HG03060 (cell line): ENCODE measurements at regions not wholly inside any gene's neighbourhood (a gene's known extent, or its start where the extent isn't known, plus 50 kb on each side); places are given as distances from the start of the nearest gene placed in this dataset.
A peak's percentile ranks its signal among the peaks of the same experiment; 100 is the strongest.
"Not testable (repeated sequence)": the region's sequence is repeated elsewhere in the genome, so short reads cannot be mapped to it uniquely, and the experiment has no call there.

Source experiments
- ATAC-seq: cut with Tn5 transposase; IDR thresholded peaks from one replicate; pipeline ENCODE4 v1.9.1; 2021; ENCODE audit warnings: low read depth, moderate number of reproducible peaks; ENCODE audit not compliant: unreplicated experiment

DNA sequence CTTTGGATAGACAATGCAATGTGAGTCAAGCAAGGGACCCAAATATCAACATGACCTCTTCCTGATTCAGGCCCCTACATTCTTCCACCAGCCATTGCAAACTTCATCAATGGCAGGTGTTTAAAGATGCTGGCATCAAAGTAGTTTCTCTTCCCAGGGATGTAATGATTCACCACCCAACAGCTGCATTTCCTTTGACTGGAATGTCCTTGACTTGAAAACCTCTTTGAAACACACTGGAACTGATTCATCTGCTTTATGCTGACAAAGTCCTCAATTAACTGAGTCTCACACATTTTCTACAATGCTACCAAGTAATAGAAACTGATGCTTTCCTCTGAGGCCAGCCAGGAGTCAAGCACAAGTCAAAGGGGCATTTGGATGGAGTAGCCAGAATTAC lies 385.5 kb downstream of the GBE1 start:
- no peak for ATAC-seq

DNA sequence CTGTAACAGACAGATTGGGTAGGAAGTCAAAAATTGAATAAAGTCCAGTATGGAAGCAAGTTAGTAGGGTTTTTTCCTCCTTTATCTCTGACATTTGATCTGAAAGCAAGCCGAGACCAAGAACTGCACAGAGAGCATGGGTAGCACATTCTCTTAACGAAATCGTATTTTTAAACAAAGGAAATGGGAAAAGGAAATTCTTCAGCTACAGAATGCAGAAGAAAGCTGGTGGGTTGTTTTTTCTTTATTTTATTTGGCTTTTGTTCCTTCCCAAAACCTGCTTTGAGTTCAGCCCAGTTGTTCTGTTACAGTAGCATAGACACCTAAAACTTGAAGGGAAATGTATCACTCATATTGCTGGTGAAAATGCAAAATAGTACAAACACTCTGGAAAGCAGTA lies 397.0 kb downstream of the GBE1 start:
- no peak for ATAC-seq

DNA sequence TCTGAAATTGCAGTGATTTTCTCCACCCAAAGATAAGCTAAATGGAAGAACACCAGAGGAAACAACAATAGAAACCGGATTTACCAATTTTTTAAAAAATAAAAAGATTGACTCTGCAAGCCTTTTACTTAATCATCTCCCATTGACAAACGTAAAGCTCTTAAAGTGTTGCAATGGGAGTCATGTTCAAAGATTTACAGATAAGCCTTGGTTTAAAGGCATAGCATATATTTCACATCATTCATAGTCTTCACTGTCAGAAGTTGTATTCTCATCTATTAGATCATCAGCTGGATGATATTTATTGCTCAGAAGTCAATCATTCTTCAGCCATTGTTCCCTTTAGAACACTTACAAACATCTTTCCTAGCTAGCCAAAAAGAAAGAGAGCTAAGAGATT lies 397.6 kb downstream of the GBE1 start:
- no peak for ATAC-seq

DNA sequence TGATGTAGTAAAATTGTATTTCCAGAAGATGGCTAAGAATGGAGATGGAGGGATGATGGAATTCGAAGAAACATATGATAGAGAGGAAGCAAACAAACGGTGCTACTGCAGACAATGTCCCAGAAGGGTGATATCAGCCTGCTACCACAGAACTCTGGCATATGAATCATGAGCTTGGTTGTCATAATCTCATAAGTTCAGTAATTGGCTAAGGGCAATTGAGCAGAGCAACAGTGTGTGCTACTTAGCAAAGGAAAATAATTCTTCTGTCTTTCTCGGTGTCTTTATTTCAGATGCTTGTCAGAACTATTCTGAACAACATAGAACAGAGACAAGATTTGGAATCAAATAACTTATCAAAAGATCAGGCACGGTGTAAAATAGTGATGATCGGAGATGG lies 407.3 kb downstream of the GBE1 start:
- ATAC-seq, result no peak

DNA sequence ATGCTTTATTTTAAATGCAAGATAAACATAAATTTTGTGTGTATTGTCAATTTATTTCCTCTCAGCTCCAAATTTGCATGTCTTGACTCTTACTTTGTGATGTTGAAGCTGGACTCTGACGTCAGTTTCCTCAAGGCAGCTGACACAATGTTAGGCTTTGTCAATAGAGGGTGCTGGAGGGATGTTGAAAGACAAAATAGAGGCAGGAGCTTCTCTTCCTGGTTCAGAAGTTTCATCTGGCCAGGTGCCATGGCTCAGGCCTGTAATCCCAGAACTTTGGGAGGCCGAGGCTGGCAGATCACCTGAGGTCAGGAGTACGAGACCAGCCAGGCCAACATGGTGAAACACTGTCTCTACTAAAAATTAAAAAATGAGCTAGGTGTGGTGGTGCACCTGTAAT lies 408.6 kb downstream of the GBE1 start:
- ATAC-seq, result no peak

DNA sequence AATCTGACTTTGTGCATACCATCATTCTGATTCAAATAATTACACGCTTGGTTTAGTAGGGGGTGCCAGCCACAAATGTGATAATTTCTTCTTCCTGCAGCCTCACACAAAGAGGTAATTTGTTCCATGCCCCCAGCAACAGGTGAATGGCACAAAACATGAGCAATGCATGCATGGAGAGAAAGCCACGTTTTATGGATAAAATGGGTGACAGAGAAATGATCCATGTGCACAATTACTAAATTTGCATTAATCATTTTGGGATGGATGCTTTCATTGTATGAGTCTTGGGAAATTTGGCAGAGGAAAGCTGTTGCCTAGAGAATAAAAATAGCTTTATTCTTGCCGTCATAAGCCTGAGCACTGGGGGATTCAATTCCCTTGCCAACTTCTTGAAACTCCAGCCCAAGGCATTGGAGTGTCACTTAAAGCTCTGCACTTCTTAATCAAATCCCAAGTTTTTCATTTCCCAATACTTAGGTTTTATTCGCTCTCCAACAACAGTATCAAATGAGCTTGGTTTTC lies 411.6 kb downstream of the GBE1 start:
- no peak for ATAC-seq

DNA sequence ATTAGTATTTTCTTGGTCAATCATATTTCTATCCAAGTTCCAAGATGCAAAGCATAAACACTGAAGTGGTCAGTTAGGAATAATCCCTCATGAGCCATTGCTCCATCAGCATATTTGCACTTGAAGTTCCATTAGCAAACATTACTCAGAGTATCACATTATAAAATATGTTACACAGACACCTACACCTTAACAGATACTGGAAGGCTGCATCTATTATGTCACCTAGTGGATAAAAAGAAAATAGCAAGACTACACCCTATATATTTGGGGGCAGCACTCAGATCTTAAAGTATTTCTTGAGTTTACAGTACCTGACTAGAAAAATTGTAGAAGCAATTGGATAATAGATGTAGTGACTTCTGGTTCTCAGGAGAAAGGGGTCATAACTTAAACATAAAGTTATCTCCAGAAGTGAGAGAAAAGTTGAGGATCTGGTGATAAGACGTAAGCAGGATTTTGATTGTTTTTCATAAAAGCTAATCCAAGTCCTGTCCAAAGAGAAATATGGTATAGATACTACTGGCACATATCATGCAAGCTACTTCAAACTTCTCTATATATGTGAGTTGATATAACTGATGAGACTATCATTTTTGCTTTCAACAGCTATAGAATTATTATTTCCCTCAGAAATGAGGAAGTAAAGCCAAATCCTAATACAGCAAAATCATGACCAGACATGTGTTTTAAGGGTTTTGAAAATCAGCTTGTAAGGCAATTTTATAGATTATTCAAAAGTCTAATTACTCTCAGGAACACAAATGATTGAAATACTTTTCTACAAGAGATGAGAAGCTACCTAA lies 422.2 kb downstream of the GBE1 start:
- peak; percentile 86 for ATAC-seq

DNA sequence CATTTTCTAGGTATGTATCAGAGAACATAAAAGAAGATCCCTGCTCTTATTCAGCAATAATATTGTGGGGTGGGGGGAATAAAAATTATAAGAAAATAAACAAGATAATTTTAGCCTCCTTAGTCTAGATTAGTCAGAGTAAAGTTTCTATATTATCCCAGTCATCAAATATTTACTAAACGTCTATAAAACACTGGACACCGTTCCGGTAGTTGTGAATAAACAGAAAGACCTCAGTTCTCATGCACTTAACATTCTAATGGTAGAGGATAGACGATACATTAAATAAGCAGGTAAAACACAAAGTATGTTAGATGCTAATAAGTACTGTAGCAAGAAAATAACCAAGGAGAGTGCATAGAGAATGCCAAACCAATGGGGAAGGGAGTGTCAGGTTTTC lies 425.0 kb downstream of the GBE1 start:
- no peak for ATAC-seq

DNA sequence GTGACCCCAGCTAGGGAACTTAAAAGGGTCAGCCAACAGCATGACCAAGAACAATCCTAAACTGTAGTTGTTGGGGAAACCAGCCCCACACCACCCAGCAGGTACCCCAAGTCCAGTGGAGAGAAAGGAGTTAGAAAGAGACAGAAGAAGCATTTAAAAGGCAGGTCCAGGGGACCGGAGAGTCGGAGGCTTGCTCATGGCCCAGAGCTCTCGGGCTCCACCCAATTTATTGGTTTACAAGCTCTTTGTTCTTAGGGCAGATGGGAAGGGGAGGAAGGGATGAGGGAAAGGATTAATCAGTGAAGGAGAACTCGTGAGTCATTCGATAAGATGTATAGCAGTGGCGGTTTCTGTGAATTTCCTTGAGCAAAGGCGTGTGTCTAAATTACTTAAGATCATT lies 431.6 kb downstream of the GBE1 start:
- ATAC-seq, result not testable (repeated sequence)

DNA sequence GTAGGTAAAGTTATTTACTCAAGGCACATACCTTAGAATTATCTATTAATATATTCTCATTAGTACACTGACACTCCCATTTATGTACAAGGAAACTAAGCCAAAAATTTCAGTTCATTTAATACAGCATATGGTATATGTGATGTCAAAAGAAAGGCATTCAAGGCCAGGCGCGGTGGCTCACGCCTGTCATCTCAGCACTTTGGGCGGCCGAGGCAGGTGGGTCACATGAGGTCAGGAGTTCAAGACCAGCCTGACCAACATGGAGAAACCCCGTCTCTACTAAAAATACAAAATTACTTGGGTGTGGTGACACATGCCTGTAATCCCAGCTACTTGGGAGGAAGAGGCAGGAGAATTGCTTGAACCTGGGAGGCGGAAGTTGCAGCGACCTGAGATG lies 435.2 kb downstream of the GBE1 start:
- ATAC-seq, result no peak

DNA sequence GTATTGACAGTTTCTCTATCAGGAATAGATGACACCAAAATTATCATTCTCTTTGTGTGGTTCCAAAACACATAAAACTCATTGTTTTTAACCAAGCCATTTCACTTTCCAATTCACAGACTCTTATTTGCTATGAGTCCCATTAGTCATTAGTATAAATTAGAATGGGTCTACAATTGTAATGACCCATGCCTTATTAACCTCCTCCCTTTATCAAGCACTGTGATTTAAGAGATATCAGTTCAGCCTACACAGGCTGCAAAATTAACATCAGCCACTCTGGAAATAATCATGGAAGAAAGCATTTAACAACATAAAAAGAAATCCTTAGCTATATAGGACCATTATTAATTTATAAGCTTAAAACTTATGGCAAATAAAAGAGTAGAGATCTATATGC lies 440.6 kb downstream of the GBE1 start:
- ATAC-seq, result no peak

DNA sequence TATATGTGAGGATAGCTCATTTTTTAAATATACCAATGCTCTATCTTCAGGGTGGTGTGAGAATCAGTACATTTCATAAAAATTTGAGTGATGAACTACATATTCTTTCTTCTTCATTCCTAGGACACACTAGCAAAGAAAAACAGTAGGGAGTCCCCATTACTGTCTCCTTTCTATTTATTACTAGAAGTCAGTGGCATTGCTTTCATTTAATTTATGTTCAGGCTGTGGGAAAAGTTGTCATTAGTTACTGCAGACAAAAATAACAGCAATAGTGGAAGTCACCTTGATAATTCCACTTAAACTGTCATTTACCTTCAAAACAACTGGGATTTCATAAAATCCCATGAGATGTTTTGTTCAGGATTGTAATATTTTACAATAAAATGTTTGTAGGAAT lies 446.4 kb downstream of the GBE1 start:
- ATAC-seq, result no peak

DNA sequence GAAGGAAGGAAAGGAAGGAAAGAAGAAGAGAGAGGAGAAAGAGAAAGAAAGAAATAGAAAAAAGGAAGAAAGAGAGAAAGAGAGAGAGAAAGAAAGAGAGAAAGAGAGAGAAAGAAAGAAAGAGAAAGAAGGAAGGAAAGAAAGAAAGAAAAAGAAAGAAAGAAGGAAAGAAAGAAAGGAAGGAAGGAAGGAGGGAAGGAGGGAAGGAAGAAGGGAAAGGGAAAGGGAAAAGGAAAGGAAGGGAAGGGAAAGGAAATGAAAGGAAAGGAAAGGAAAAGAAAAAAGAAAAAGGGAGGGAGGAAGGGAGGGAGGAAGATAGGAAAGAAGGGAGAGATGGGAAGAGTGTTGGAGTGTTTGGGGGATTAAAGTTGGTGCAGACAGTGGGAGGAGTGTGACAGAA lies 450.1 kb downstream of the GBE1 start:
- ATAC-seq, result no peak

DNA sequence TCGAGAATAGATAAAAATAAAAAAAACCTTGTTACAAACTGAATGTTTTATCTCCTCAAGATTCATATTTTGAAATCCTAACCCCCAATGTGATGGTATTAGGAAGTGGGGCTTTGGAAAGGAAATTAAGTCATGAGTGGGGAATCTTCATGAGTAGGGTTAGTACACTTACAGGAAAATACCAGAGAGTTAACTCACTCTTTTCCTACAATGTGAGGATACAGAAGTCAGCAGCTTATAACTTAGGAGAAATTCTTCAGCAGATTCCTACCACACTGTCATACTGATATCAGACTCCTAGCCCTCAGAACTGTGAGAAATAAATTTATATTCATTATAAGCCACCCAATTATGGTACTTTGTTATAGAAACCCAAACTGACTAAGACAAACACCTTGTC lies 453.1 kb downstream of the GBE1 start:
- no peak for ATAC-seq

DNA sequence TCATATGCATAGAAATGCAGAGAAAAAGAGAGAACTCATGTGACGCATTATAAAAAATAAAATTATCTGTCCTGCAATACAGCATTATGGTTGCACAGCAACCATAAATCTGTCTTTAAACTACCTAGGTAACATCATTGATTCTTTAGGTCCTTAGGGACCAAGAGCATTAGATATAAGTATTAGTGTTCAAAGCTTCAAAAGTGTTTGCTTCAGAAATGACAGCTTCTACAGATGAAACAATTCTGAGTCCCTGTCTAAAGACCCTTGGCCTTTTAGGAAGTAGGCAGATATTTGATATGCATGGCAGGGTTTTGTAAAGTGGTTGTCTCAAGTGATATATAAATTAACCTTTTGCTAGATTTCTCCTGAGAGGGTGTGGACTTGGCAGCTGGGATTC lies 454.2 kb downstream of the GBE1 start:
- no peak for ATAC-seq

DNA sequence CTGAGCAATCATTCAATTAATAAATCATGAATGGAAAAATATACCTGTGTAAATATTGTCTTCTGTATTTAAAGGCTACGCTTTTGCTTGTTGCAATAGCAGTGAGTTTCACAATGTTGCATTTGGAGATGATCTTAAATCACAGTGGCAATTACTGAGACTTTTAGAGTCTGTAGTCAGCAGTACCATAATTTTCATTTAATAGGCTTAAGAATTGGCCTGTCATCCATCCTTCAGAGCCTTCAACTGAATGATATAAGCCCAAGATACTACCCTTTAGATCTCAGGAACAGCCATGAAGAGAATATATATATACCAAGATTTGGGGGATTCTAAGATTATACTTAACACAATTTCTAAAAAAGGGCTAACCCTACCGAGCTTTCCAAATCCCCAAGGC lies 458.1 kb downstream of the GBE1 start:
- no peak for ATAC-seq

DNA sequence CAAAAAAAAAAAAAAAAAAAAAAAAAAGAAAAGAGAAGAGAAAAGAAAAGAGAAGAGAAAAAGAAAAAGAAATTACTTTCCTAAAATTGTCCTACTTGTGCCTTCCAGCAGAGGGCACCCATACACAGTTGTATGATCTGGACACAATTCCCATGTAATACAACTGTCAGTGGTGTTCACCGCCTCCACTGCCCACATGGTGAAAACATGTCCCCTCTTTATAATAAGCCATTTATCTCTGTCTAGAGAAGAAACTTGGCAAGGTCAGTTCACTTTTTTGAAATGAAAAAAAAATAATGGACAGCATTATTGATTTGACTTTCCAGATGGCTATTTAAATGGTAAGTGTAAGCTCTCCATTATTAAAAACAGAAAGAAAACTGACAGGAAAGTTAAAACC lies 459.4 kb downstream of the GBE1 start:
- peak; percentile 75 for ATAC-seq

DNA sequence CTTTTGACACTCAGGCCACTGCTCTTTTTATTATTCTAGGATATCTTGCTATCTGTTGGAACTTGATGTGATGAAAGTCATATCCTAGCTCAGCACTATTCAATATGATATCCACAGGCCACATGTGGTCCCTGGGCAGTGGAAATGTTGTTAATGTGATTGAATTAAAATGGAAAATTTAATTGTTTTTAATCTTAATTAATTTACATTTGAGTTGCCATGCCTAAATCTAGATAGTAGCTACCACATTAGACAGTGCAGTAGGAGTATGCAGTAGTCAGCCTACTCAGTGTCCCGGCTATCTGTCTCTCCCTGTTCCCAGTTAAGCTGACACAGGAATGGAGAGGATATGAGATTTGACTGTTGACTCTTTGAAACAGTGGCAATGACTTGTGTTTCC lies 460.2 kb downstream of the GBE1 start:
- ATAC-seq, result no peak

DNA sequence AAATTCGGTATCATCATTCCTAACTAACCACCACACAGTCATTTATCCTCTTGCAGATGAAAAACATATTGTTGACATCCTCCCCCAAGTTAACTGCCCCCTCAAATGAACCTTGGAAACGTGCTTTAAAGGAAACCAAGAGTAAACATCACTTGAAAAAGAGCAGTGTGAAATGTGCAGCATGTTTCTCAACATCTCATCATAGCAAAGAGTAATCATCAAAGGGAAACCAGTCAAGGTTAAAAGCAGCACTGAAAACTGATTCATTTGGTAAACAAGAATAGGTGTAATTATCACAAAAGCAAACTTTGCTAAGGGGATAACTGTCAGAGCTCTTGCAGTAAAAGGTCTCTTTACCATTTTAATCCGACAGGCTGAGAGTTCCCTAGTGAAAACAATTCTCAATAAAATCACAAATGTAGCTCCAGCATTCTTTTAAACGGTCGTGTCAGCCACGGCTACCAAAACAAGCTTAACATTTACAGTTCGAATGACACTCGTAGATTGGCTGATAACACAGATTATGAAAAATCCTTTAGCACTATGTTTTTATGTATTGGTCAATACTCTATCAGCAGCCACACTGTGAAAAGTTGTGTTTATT lies 461.0 kb downstream of the GBE1 start:
- ATAC-seq, result no peak

DNA sequence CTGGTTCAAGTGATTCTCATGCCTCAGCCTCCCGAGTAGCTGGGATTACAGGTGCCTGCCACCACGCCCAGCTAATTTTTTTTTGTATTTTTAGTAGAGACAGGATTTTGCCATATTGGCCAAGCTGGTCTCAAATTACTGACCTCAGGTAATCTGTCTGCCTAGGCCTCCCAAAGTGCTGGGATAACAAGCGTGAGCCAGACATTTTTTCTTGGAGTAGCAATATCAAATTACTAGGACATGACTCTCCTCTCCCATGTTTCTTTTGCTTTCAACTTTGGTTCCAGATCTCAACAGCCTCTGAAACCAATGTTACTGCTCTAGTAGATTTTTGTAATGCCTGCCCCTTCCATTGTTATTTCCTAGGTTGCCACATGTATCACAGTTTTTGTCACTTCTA lies 462.0 kb downstream of the GBE1 start:
- ATAC-seq, result no peak

DNA sequence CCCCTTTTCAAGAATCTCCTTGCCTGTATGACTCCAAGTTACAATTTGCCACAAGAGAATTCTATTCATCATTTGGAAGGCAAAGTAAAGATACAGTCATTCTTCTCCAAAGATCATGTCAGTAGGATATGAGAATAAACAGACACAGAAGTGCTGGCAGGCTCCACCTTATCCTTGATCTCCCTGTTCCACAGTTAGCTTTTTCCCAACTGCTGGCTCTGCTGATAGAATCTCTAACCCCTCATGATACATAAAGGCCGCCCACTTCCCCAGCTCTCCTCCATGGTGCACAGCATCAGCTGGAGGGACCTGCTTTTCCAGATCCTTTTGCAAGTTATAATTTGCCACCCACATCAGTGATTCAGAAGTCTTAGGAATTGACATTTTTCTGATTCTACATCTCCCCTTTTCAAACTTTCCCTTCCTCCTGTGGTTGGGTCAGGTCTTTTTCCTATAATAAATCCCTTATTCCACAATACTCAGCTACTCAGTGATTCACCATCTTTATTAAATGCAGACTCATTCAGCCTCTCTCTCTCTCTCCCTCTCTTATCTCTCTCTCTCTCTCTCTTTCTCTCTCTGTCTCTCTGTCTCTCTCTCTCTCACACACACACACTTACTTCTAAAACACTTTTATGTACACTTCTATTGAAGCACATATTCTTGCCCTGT lies 465.4 kb downstream of the GBE1 start:
- ATAC-seq, result no peak

DNA sequence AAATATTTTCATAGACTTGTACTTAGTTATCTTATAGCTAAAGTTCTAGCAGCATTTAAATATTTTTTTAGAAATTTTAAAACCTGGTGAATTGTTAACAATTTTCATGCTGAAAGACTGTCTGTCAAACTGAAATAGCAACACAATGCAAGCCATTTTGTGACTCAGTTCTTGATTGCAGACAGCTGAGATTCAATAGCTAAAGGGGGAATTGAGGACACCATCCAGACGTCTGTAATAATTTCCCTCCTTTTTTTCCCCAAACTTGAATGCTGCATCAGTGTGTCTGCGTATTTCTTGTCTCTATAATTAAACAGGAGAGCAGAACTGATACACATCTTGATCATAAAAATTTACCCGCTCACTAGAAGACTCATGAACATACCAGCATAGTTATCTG lies 468.3 kb downstream of the GBE1 start:
- ATAC-seq, result no peak
